Esophagus squamous epithelium (tissue), 5 donors: ENCODE measurements at regions not wholly inside any gene's neighbourhood (a gene's known extent, or its start where the extent isn't known, plus 50 kb on each side); places are given as distances from the start of the nearest gene placed in this dataset.
A peak's percentile ranks its signal among the peaks of the same experiment; 100 is the strongest.

ENCODE experiments used
- DNase-seq: peaks from one replicate; lab custom pipeline; 2025; lab: John Stamatoyannopoulos, UW
- H3K27ac ChIP-seq, 4 donors: fragments of 200-600 bp; sonication (generic); one replicate each; pipeline ENCODE4 v1.5.1; 2016 to 2019; ENCODE audit warnings: mild to moderate bottlenecking in 1 of 4
- H3K27me3 ChIP-seq, 4 donors: fragments of 200-600 bp; sonication (generic); 1 replicate in 3 of 4; 2 replicates in 1 of 4; pipeline versions ENCODE4 v1.5.1 to v1.6.0; 2017 to 2021; ENCODE audit warnings: antibody characterized with exemption in 1 of 4
- H3K36me3 ChIP-seq, 3 donors: fragments of 200-600 bp; sonication (generic); one replicate each; pipeline ENCODE4 v1.5.1; 2016 to 2019
- H3K4me1 ChIP-seq, 3 donors: fragments of 200-600 bp; sonication (generic); one replicate each; pipeline ENCODE4 v1.5.1; 2017 to 2019
- H3K4me3 ChIP-seq, 4 donors: fragments of 200-600 bp; sonication (generic); 1 replicate in 3 of 4; 2 replicates in 1 of 4; pipeline ENCODE4 v1.5.1; 2016 to 2019; ENCODE audit warnings: mild to moderate bottlenecking in 2 of 4, moderate library complexity in 1 of 4
- H3K9me3 ChIP-seq, 3 donors: fragments of 200-600 bp; sonication (generic); one replicate each; pipeline ENCODE4 v1.5.1; 2016 to 2019
- CTCF ChIP-seq, 6 experiments: fragments of 450-650 bp in 4 of 6; fragments of 200-600 bp in 2 of 6; sonication (generic) in 2 of 6; IDR thresholded peaks; one replicate each; pipeline ENCODE4 v1.5.1; 2016 to 2019; ENCODE audit warnings: antibody characterized with exemption in 6 of 6, mild to moderate bottlenecking in 4 of 6, moderate library complexity in 4 of 6
- POLR2A ChIP-seq, 4 donors: fragments of 450-650 bp; IDR thresholded peaks; one replicate each; pipeline ENCODE4 v1.6.1; 2017; ENCODE audit warnings: antibody characterized with exemption in 4 of 4, mild to moderate bottlenecking in 4 of 4, moderate library complexity in 3 of 4
- WGBS, 2 donors: methylation state at CpG; one replicate each; pipeline ENCODE4 v1.1.5; 2018; 5-methylcytosine and 5-hydroxymethylcytosine counted together
- intact Hi-C: fragments of 100-400 bp; cut with DNase I; formaldehyde crosslinking; loops from one replicate; pipeline ENCODE4 v1.15.0; 2022
- donor health status: DM: yes; HTN: yes; CAD: no.

- no peak for DNase-seq
- no peaks in the 10 kb centered on the region for H3K27me3 ChIP-seq
- H3K4me3 ChIP-seq = no peak overlapping the region
- H3K4me1 ChIP-seq = no peaks in the 10 kb centered on the region
- no peaks in the 10 kb centered on the region for H3K36me3 ChIP-seq
- intact Hi-C loops = no loop called here
- TF ChIP-seq CTCF (IDR thresholded peaks at IDR 0.05) (no peak), POLR2A (IDR thresholded peaks at IDR 0.05) (no peak)
- H3K9me3 ChIP-seq = no peaks in the 10 kb centered on the region
- H3K27ac ChIP-seq = no peak overlapping the region
Observed at GRCh38 chr14:49159081-49159480, 427.1 kb downstream of the RPS29 start.

GRCh38 chr14:49139593-49139992, 446.6 kb downstream of the RPS29 start:
- no peaks in the 10 kb centered on the region for H3K4me1 ChIP-seq
- no peak overlapping the region for H3K4me3 ChIP-seq
- TF ChIP-seq CTCF (IDR thresholded peaks at IDR 0.05) (no peak), POLR2A (IDR thresholded peaks at IDR 0.05) (no peak)
- DNase-seq = no peak
- no peaks in the 10 kb centered on the region for H3K9me3 ChIP-seq
- H3K27ac ChIP-seq = no peak overlapping the region
- no peaks in the 10 kb centered on the region for H3K36me3 ChIP-seq
- 27 to 30% methylated on average over 1 of the region's 1 CpG for WGBS, 2 donors
- H3K27me3 ChIP-seq = no peaks in the 10 kb centered on the region
- intact Hi-C loops = no loop called here

GRCh38 chr14:49134940-49135339, 451.2 kb downstream of the RPS29 start:
- Histone ChIP-seq H3K4me1 (no peaks in the 10 kb centered on the region), H3K4me3 (no peak overlapping the region), H3K9me3 (peaks cover 0 to 12% (median 0%) of the 10 kb centered on the region in 3 donors), H3K27me3 (no peaks in the 10 kb centered on the region), H3K36me3 (no peaks in the 10 kb centered on the region), H3K27ac (no peak overlapping the region)
- TF ChIP-seq POLR2A (IDR thresholded peaks at IDR 0.05) (no peak), CTCF (IDR thresholded peaks at IDR 0.05) (no peak)
- intact Hi-C loops = no loop called here
- no peak for DNase-seq
- 33 to 36% methylated on average over 3 of the region's 3 CpGs for WGBS, 2 donors

- TF ChIP-seq POLR2A (IDR thresholded peaks at IDR 0.05) (no peak), CTCF (IDR thresholded peaks at IDR 0.05) (no peak)
- no peak for DNase-seq
- Histone ChIP-seq H3K27ac (no peak overlapping the region), H3K4me3 (no peak overlapping the region), H3K9me3 (no peaks in the 10 kb centered on the region), H3K4me1 (no peaks in the 10 kb centered on the region), H3K36me3 (no peaks in the 10 kb centered on the region), H3K27me3 (no peaks in the 10 kb centered on the region)
- intact Hi-C loops = no loop called here
- 66 to 68% methylated on average over 5 of the region's 5 CpGs for WGBS, 2 donors
Observed at GRCh38 chr14:49121246-49121645, 464.9 kb downstream of the RPS29 start.

GRCh38 chr14:49114161-49114893, 471.9 kb downstream of the RPS29 start:
- H3K36me3 ChIP-seq = no peaks in the 10 kb centered on the region
- no peaks in the 10 kb centered on the region for H3K9me3 ChIP-seq
- H3K27ac ChIP-seq = peak overlapping the region in 2 of 4 donors; percentile 22 to 53
- intact Hi-C loops = no loop called here
- no peak for DNase-seq
- WGBS, 2 donors = 38 to 49% methylated on average over 6 of the region's 6 CpGs
- no peaks in the 10 kb centered on the region for H3K4me1 ChIP-seq
- H3K27me3 ChIP-seq = no peaks in the 10 kb centered on the region
- TF ChIP-seq CTCF (IDR thresholded peaks at IDR 0.05) = no peak
- no peak for TF ChIP-seq POLR2A (IDR thresholded peaks at IDR 0.05)
- H3K4me3 ChIP-seq = no peak overlapping the region
